Dermis microvascular lymphatic vessel endothelial cell (primary cell): ENCODE measurements at regions not wholly inside any gene's neighbourhood (a gene's known extent, or its start where the extent isn't known, plus 50 kb on each side); places are given as distances from the start of the nearest gene placed in this dataset.
"Not testable (repeated sequence)": the region's sequence is repeated elsewhere in the genome, so short reads cannot be mapped to it uniquely, and the experiment has no call there.

Source experiments
- DNase-seq, 2 donors: peaks; one replicate each; pipeline versions ENCODE4 v3.0.0 to v3.0.0-alpha.2; 2010; ENCODE audit warnings: low read depth in 2 of 2

- DNase-seq, result no peak
Observed at GRCh38 chr13:50594276-50595051, 249.0 kb downstream of the DLEU7 start.

GRCh38 chr13:50595196-50595595 lies 248.3 kb downstream of the DLEU7 start:
- no peak for DNase-seq

- DNase-seq, result no peak
Observed at GRCh38 chr13:50596156-50596555, 247.3 kb downstream of the DLEU7 start.

GRCh38 chr13:50596776-50597203 lies 246.7 kb downstream of the DLEU7 start:
- peak in 1 of 2 donors; percentile 21 for DNase-seq

- DNase-seq, result no peak
Observed at GRCh38 chr13:50598338-50598737, 245.2 kb downstream of the DLEU7 start.

- no peak for DNase-seq
Observed at GRCh38 chr13:50599046-50599445, 244.4 kb downstream of the DLEU7 start.

- DNase-seq, result no peak
Observed at GRCh38 chr13:50599927-50600326, 243.6 kb downstream of the DLEU7 start.

- no peak for DNase-seq
Observed at GRCh38 chr13:50608370-50608769, 235.1 kb downstream of the DLEU7 start.

GRCh38 chr13:50609011-50609410 lies 234.5 kb downstream of the DLEU7 start:
- DNase-seq, result no peak

- DNase-seq, result no peak
Observed at GRCh38 chr13:50610238-50610637, 233.3 kb downstream of the DLEU7 start.

- no peak for DNase-seq
Observed at GRCh38 chr13:50611117-50611781, 232.2 kb downstream of the DLEU7 start.

- DNase-seq, result no peak
Observed at GRCh38 chr13:50612717-50613116, 230.8 kb downstream of the DLEU7 start.

GRCh38 chr13:50613356-50613831 lies 230.1 kb downstream of the DLEU7 start:
- DNase-seq, result no peak

- DNase-seq, result no peak
Observed at GRCh38 chr13:50615234-50615633, 228.3 kb downstream of the DLEU7 start.

- DNase-seq, result peak in 1 of 2 donors; percentile 42
Observed at GRCh38 chr13:50616101-50616500, 227.4 kb downstream of the DLEU7 start.

GRCh38 chr13:50617134-50617721 lies 226.3 kb downstream of the DLEU7 start:
- peak; percentile 31 to 91 for DNase-seq

GRCh38 chr13:50618206-50618605 lies 225.3 kb downstream of the DLEU7 start:
- no peak for DNase-seq

- DNase-seq, result no peak
Observed at GRCh38 chr13:50626101-50626547, 217.4 kb downstream of the DLEU7 start.

GRCh38 chr13:50627111-50627510 lies 216.4 kb downstream of the DLEU7 start:
- DNase-seq, result no peak

- DNase-seq, result not testable (repeated sequence)
Observed at GRCh38 chr13:50628512-50628911, 215.0 kb downstream of the DLEU7 start.

GRCh38 chr13:50629497-50629896 lies 214.0 kb downstream of the DLEU7 start:
- DNase-seq, result peak in 1 of 2 donors; percentile 26

- DNase-seq, result no peak
Observed at GRCh38 chr13:50629966-50630365, 213.5 kb downstream of the DLEU7 start.
